ENCODE measurements at regions not wholly inside any gene's neighbourhood (a gene's known extent, or its start where the extent isn't known, plus 50 kb on each side); places are given as distances from the start of the nearest gene placed in this dataset.

DNA sequence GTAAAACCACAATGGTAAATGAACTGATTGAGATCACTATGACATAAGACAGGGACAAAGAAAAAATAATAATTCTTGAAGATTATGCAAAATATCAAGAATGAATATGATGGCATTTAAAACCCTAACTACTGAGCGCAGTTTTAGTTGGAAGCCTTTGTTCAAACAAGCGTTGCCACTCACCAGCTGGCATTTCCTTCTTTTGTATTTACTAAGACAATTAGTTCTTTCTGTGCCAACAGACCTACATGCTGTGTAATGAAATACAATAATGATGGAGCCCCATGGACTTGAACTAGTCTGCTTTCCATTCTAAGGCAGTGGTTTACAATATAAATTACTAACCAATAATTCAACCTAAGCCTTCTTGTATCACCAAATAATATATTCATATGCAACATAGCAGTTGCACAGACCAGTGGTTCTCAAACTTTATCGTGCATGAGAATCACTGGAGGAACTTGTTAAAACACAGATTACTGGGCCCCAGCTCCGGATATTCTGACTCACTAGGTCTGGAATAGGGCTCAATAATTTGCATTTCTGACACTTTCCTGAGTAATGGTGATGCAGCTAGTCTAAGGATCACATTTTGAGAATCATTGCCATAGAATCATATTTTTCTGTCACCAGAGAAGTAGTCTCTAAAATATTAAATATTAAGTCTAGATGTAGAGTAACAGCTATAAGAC is 196.4 kb upstream of the MAGEB18 start:
- no peak overlapping the region for H3K4me3 ChIP-seq (ENCODE audit: low read depth, low read length, poor library complexity, severe bottlenecking)
- BruUV-seq (replicated peaks) = no TSS peak
- H3K27ac ChIP-seq (ENCODE audit: low read depth, low read length, poor library complexity, severe bottlenecking) = no peak overlapping the region
- no peaks in the 10 kb centered on the region for H3K9me3 ChIP-seq (ENCODE audit: low read length)
- H3K36me3 ChIP-seq (ENCODE audit: insufficient read depth, low read length) = no peaks in the 10 kb centered on the region
- no peak overlapping the region for H2AFZ ChIP-seq (ENCODE audit: low read length)
- H4K20me1 ChIP-seq (ENCODE audit: insufficient read depth, low read length) = no peaks in the 10 kb centered on the region
- intact Hi-C loops (cut with micrococcal nuclease; ENCODE audit: unreplicated experiment) = no loop called here
- H3K9me2 ChIP-seq (ENCODE audit: insufficient read depth, low read length) = no peaks in the 10 kb centered on the region
- ChIA-PET CTCF (ENCODE audit: unreplicated experiment) (no interaction called here), POLR2A (no interaction called here)
- no peaks in the 10 kb centered on the region for H3K4me1 ChIP-seq (ENCODE audit: insufficient read depth, low read length, poor library complexity, severe bottlenecking)
- no peak overlapping the region for H3K4me2 ChIP-seq (ENCODE audit: low read length)
- no peak for TF ChIP-seq EZH2phosphoT487 (IDR thresholded peaks at IDR 0.05; ENCODE audit: borderline replicate concordance, low read depth, low read length)
- TF ChIP-seq CTCF (conservative IDR thresholded peaks at IDR 0.05; ENCODE audit: low read length) = no peak
- no peaks in the 10 kb centered on the region for H3K79me2 ChIP-seq (ENCODE audit: insufficient read depth, low read depth, low read length)
- no peak for DNase-seq (ENCODE audit: low spot score)

DNA sequence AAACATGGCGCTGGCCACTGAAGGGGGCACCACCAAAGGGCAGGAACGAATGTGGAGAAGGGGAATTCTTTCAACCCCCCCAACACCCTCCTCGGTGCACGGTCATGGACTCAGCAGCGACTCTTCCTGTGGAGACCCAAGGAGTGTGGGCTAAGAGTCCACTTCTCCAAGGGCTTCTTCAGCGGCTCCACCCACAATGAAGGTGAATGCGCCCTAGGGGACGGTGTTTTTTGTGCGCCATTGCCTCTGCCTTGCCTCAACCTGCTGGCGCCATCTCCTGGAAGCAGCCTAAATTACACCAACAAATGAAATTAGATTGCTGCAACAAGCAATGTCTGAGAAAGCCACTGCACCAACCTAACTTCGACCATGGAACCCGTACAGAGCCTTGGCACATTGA is 169.2 kb upstream of the MAGEB18 start:
- intact Hi-C loops (cut with micrococcal nuclease; ENCODE audit: unreplicated experiment) = no loop called here
- ChIA-PET CTCF (ENCODE audit: unreplicated experiment) (no interaction called here), POLR2A (interaction anchor here (0.7 kb wide), 1 partner anchor 982 kb away, joined by 4 read pairs; no protein-coding TSS in a partner anchor)
- H3K9me2 ChIP-seq (ENCODE audit: insufficient read depth, low read length) = no peaks in the 10 kb centered on the region
- no peaks in the 10 kb centered on the region for H4K20me1 ChIP-seq (ENCODE audit: insufficient read depth, low read length)
- no peak overlapping the region for H2AFZ ChIP-seq (ENCODE audit: low read length)
- no peaks in the 10 kb centered on the region for H3K36me3 ChIP-seq (ENCODE audit: insufficient read depth, low read length)
- no peaks in the 10 kb centered on the region for H3K4me1 ChIP-seq (ENCODE audit: insufficient read depth, low read length, poor library complexity, severe bottlenecking)
- TF ChIP-seq EZH2phosphoT487 (IDR thresholded peaks at IDR 0.05; ENCODE audit: borderline replicate concordance, low read depth, low read length) = no peak
- TF ChIP-seq CTCF (conservative IDR thresholded peaks at IDR 0.05; ENCODE audit: low read length) = peak; percentile 57
- no TSS peak for BruUV-seq (replicated peaks)
- H3K79me2 ChIP-seq (ENCODE audit: insufficient read depth, low read depth, low read length) = no peaks in the 10 kb centered on the region
- H3K9me3 ChIP-seq (ENCODE audit: low read length) = no peaks in the 10 kb centered on the region
- DNase-seq (ENCODE audit: low spot score) = no peak
- H3K4me2 ChIP-seq (ENCODE audit: low read length) = no peak overlapping the region
- no peak overlapping the region for H3K4me3 ChIP-seq (ENCODE audit: low read depth, low read length, poor library complexity, severe bottlenecking)
- H3K27ac ChIP-seq (ENCODE audit: low read depth, low read length, poor library complexity, severe bottlenecking) = no peak overlapping the region

DNA sequence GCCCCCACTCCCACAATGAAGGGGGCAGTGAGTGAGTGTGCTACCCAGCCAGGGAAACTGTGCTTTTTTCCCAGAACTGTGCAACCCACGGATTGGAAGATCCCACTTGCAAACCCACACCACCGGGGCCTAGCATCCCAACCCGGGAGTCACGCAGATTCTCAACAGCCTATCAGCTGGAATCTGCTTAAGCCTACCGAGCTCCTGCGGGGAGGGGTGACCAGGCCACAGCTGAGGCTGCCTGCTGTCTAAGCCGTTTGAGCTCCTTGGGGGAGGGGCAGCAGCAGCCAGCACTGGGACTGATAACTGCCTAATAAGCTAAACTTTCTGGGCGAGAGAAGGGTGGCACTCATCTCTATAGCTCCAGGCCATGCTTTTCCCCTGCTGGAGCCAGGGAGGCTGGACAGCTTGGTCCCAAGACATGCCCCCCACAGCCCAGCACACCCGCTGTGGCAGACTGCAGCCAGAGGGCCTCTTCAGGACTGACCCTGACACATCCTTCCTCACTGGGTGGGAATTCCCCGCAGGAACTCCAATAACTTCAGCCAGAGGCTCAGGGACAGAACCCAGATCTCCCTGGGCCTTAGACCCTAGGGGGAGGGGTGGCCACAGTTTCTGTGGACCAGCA is 161.3 kb upstream of the MAGEB18 start:
- TF ChIP-seq CTCF (conservative IDR thresholded peaks at IDR 0.05; ENCODE audit: low read length) = no peak
- no peak for TF ChIP-seq EZH2phosphoT487 (IDR thresholded peaks at IDR 0.05; ENCODE audit: borderline replicate concordance, low read depth, low read length)
- Histone ChIP-seq H2AFZ (ENCODE audit: low read length) (no peak overlapping the region), H3K4me2 (ENCODE audit: low read length) (no peak overlapping the region), H3K36me3 (ENCODE audit: insufficient read depth, low read length) (no peaks in the 10 kb centered on the region), H4K20me1 (ENCODE audit: insufficient read depth, low read length) (no peaks in the 10 kb centered on the region), H3K9me2 (ENCODE audit: insufficient read depth, low read length) (no peaks in the 10 kb centered on the region), H3K27ac (ENCODE audit: low read depth, low read length, poor library complexity, severe bottlenecking) (no peak overlapping the region), H3K9me3 (ENCODE audit: low read length) (no peaks in the 10 kb centered on the region), H3K4me3 (ENCODE audit: low read depth, low read length, poor library complexity, severe bottlenecking) (no peak overlapping the region), H3K4me1 (ENCODE audit: insufficient read depth, low read length, poor library complexity, severe bottlenecking) (no peaks in the 10 kb centered on the region), H3K79me2 (ENCODE audit: insufficient read depth, low read depth, low read length) (no peaks in the 10 kb centered on the region)
- DNase-seq (ENCODE audit: low spot score) = no peak
- ChIA-PET CTCF (ENCODE audit: unreplicated experiment) (no interaction called here), POLR2A (no interaction called here)
- no TSS peak for BruUV-seq (replicated peaks)
- intact Hi-C loops (cut with micrococcal nuclease; ENCODE audit: unreplicated experiment) = no loop called here
